ENCODE measurements at regions not wholly inside any gene's neighbourhood (a gene's known extent, or its start where the extent isn't known, plus 50 kb on each side); places are given as distances from the start of the nearest gene placed in this dataset.
"Not testable (repeated sequence)": the region's sequence is repeated elsewhere in the genome, so short reads cannot be mapped to it uniquely, and the experiment has no call there.

DNA sequence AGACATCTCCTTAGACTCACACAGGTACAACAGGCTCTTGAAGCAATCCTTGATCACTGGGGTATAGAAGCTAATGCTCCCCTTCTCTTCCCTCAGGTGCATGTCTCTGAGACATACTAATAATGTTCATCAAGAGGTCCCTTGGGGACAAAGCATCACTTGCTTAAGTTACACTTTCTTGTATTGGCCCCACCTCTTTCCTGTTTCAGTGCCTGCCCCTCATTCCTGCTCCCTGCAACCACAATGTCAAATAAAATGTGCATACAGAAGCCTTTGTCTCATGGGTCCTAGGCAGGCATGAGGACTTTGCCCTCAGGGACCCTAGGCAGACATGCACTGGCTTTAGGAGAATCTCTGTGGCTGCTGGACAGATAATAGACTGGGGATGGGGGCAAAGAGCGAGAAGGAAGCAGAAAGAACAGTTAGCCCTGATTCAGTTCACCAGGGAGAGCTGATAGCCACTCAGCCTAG, 175.0 kb upstream of the NPY start:
- no peaks in the 10 kb centered on the region for H4K20me1 ChIP-seq (ENCODE audit: insufficient read depth, low read length)
- H3K27ac ChIP-seq (ENCODE audit: low read length), result no peak overlapping the region
- H3K27me3 ChIP-seq (ENCODE audit: low read depth, low read length), result no peaks in the 10 kb centered on the region
- H3K9ac ChIP-seq (ENCODE audit: low read length), result no peak overlapping the region
- no peak overlapping the region for H2AFZ ChIP-seq (ENCODE audit: low read depth, low read length)
- H3K9me3 ChIP-seq (ENCODE audit: insufficient read depth, low read length), result no peaks in the 10 kb centered on the region
- no peak for TF ChIP-seq EZH2phosphoT487 (IDR thresholded peaks at IDR 0.05; ENCODE audit: low read depth)
- TF ChIP-seq, protein P1, sequence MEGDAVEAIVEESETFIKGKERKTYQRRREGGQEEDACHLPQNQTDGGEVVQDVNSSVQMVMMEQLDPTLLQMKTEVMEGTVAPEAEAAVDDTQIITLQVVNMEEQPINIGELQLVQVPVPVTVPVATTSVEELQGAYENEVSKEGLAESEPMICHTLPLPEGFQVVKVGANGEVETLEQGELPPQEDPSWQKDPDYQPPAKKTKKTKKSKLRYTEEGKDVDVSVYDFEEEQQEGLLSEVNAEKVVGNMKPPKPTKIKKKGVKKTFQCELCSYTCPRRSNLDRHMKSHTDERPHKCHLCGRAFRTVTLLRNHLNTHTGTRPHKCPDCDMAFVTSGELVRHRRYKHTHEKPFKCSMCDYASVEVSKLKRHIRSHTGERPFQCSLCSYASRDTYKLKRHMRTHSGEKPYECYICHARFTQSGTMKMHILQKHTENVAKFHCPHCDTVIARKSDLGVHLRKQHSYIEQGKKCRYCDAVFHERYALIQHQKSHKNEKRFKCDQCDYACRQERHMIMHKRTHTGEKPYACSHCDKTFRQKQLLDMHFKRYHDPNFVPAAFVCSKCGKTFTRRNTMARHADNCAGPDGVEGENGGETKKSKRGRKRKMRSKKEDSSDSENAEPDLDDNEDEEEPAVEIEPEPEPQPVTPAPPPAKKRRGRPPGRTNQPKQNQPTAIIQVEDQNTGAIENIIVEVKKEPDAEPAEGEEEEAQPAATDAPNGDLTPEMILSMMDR (IDR thresholded peaks at IDR 0.05; ENCODE audit: low read depth, low read length), result no peak
- no peaks in the 10 kb centered on the region for H3K4me1 ChIP-seq (ENCODE audit: low read length)
- no peak overlapping the region for H3K4me3 ChIP-seq (ENCODE audit: low read length)
- no peaks in the 10 kb centered on the region for H3K79me2 ChIP-seq (ENCODE audit: low read length)
- no peaks in the 10 kb centered on the region for H3K36me3 ChIP-seq (replicated peaks; ENCODE audit: low read depth, low read length)
- H3K4me2 ChIP-seq (ENCODE audit: low read length), result no peak overlapping the region

DNA sequence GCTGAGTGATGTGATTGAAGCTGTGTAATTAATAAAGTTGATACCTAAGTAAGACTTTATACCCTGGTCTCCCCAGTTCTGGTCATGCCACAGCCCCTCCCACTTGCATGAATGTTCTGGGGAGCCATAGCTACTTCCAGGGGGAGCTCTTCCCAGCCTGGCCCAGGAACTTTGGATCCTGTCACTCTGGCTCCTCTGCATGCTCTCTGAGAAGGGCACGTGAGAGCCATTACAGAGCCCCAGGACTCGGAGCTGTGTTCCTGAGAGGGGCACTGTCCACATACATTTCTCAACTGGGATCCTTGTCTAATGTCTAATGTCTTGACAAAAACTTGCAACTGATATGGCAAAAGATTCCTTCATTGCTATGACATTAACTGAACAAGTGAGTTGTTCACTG, 173.9 kb upstream of the NPY start:
- no peaks in the 10 kb centered on the region for H4K20me1 ChIP-seq (ENCODE audit: insufficient read depth, low read length)
- no peaks in the 10 kb centered on the region for H3K79me2 ChIP-seq (ENCODE audit: low read length)
- no peaks in the 10 kb centered on the region for H3K4me1 ChIP-seq (ENCODE audit: low read length)
- no peaks in the 10 kb centered on the region for H3K36me3 ChIP-seq (replicated peaks; ENCODE audit: low read depth, low read length)
- H3K9ac ChIP-seq (ENCODE audit: low read length), result no peak overlapping the region
- no peak overlapping the region for H2AFZ ChIP-seq (ENCODE audit: low read depth, low read length)
- no peaks in the 10 kb centered on the region for H3K9me3 ChIP-seq (ENCODE audit: insufficient read depth, low read length)
- no peak overlapping the region for H3K4me2 ChIP-seq (ENCODE audit: low read length)
- H3K4me3 ChIP-seq (ENCODE audit: low read length), result no peak overlapping the region
- TF ChIP-seq EZH2phosphoT487 (IDR thresholded peaks at IDR 0.05; ENCODE audit: low read depth), result no peak
- TF ChIP-seq, protein P1 (IDR thresholded peaks at IDR 0.05; ENCODE audit: low read depth, low read length), result no peak
- H3K27ac ChIP-seq (ENCODE audit: low read length), result no peak overlapping the region
- no peaks in the 10 kb centered on the region for H3K27me3 ChIP-seq (ENCODE audit: low read depth, low read length)

DNA sequence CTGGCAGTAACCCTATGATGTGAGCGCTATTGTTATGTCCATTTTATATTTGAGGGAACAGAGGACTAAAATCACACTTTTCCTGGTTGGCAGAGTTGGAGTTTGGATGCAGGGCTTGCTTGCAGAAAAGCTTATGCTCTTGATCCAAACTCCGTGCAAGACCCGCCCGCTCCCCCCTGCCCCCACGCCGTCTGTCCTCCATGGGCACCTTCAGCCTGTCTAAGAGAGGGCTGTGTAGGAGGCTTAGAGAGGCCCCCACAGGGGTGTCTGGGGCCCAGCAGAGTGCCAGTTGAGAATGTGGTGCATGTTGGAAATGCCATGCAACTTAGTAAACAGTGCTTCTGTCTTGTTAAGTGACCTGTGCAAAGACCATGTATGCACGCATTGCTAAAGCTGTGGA, 170.5 kb upstream of the NPY start:
- H4K20me1 ChIP-seq (ENCODE audit: insufficient read depth, low read length), result no peaks in the 10 kb centered on the region
- H3K27me3 ChIP-seq (ENCODE audit: low read depth, low read length), result no peaks in the 10 kb centered on the region
- H3K27ac ChIP-seq (ENCODE audit: low read length), result no peak overlapping the region
- H3K9me3 ChIP-seq (ENCODE audit: insufficient read depth, low read length), result no peaks in the 10 kb centered on the region
- no peak for TF ChIP-seq EZH2phosphoT487 (IDR thresholded peaks at IDR 0.05; ENCODE audit: low read depth)
- TF ChIP-seq, protein P1 (IDR thresholded peaks at IDR 0.05; ENCODE audit: low read depth, low read length), result no peak
- H3K4me1 ChIP-seq (ENCODE audit: low read length), result no peaks in the 10 kb centered on the region
- H3K4me3 ChIP-seq (ENCODE audit: low read length), result no peak overlapping the region
- no peaks in the 10 kb centered on the region for H3K79me2 ChIP-seq (ENCODE audit: low read length)
- H3K9ac ChIP-seq (ENCODE audit: low read length), result no peak overlapping the region
- H3K4me2 ChIP-seq (ENCODE audit: low read length), result no peak overlapping the region
- H3K36me3 ChIP-seq (replicated peaks; ENCODE audit: low read depth, low read length), result no peaks in the 10 kb centered on the region
- H2AFZ ChIP-seq (ENCODE audit: low read depth, low read length), result no peak overlapping the region

DNA sequence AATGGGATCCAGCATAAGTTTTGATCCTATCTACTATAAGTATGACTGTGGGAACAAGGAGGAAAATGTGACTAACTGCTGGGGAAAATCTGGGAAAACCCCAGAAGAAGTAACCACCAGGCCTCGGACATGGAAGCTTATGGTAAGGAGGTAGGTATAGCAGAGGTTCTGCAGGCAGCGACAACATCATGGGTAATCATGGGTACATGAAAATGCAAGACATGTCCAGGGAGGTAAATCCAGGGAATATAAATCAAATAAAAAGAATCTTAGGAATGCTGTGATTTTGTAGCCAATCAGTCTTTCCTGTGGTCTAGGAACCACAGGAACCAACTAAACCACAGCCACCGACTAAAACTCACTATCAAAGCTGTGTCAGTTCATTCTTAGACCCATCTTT, 168.3 kb upstream of the NPY start:
- TF ChIP-seq, protein P1 (IDR thresholded peaks at IDR 0.05; ENCODE audit: low read depth, low read length), result no peak
- no peak for TF ChIP-seq EZH2phosphoT487 (IDR thresholded peaks at IDR 0.05; ENCODE audit: low read depth)
- Histone ChIP-seq H3K27ac (ENCODE audit: low read length) (no peak overlapping the region), H2AFZ (ENCODE audit: low read depth, low read length) (no peak overlapping the region), H3K4me3 (ENCODE audit: low read length) (no peak overlapping the region), H3K79me2 (ENCODE audit: low read length) (no peaks in the 10 kb centered on the region), H3K9me3 (ENCODE audit: insufficient read depth, low read length) (no peaks in the 10 kb centered on the region), H3K4me2 (ENCODE audit: low read length) (no peak overlapping the region), H4K20me1 (ENCODE audit: insufficient read depth, low read length) (no peaks in the 10 kb centered on the region), H3K9ac (ENCODE audit: low read length) (no peak overlapping the region), H3K4me1 (ENCODE audit: low read length) (no peaks in the 10 kb centered on the region), H3K27me3 (ENCODE audit: low read depth, low read length) (no peaks in the 10 kb centered on the region), H3K36me3 (replicated peaks; ENCODE audit: low read depth, low read length) (no peaks in the 10 kb centered on the region)

DNA sequence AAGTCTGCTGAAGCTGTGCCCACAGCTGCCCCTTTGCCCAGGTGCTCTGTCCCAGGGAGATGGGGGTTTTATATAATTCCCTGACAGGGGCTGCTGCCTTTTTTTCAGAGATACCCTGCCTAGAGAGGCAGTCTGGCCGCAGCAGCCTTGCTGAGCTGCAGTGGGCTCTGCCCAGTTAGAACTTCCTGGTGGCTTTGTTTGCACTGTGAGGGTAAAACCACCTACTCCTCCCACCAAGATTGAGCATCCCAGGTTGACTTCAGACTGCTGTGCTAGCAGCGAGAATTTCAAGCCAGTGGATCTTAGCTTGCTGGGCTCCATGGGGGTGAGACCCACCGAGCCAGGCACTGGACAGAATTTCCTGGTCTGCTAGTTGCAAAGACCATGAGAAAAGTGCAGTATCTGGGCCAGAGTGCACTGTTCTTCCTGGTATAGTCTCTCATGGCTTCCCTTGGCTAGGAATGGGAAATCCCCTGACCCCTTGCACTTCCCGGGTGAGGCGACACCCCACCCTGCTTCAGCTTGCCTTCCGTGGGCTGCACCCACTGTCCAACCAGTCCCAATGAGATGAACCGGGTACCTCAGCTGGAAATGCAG, 166.0 kb upstream of the NPY start:
- H4K20me1 ChIP-seq (ENCODE audit: insufficient read depth, low read length); H3K4me2 ChIP-seq (ENCODE audit: low read length); H3K9me3 ChIP-seq (ENCODE audit: insufficient read depth, low read length); H2AFZ ChIP-seq (ENCODE audit: low read depth, low read length); H3K9ac ChIP-seq (ENCODE audit: low read length); H3K27me3 ChIP-seq (ENCODE audit: low read depth, low read length); H3K4me1 ChIP-seq (ENCODE audit: low read length); H3K36me3 ChIP-seq (replicated peaks; ENCODE audit: low read depth, low read length); H3K79me2 ChIP-seq (ENCODE audit: low read length); H3K4me3 ChIP-seq (ENCODE audit: low read length); H3K27ac ChIP-seq (ENCODE audit: low read length): not testable (repeated sequence)
